HG03442 (cell line): ENCODE measurements at regions not wholly inside any gene's neighbourhood (a gene's known extent, or its start where the extent isn't known, plus 50 kb on each side); places are given as distances from the start of the nearest gene placed in this dataset.

Experiments
- ATAC-seq: cut with Tn5 transposase; IDR thresholded peaks from one replicate; pipeline ENCODE4 v1.9.1; 2021; ENCODE audit warnings: mild to moderate bottlenecking, moderate library complexity; ENCODE audit not compliant: unreplicated experiment

DNA sequence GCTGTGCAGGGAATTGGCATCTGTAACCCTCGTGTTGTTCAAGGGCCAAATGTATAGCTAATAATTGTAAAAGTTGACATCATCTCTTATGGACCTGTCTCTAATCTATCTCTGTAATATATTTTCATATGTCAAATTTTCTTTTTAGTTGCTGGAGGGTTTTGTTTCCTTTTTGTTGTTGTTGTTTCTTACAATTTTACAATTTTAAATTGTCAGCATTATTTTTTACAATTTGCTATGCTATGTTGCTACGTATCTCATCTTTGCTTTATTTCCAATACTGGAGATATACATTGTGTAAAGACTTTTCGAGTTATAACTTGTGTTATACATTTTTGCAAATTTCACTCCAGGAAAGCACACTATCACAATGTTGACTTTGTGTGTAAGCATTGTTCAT lies 290.2 kb upstream of the SP4 start:
- ATAC-seq: no peak

DNA sequence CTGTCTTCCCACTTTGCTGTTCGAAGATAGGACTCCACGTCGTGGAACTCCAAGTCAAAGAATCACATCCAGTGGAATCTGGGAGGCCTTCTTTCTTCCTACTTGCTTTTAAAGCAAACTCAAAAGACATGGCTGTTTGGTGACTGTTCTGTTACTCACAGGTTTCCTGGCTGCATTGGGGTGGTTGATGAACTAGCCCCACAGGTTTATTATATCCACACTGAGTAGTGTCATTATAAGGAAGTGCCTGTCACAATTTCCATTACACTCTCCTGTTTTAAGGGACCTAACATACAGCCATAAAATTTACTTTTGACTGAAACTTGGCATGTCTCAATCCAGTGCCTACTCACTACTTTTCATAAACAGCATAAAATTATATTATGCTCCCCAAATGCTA lies 287.3 kb upstream of the SP4 start:
- no peak for ATAC-seq

DNA sequence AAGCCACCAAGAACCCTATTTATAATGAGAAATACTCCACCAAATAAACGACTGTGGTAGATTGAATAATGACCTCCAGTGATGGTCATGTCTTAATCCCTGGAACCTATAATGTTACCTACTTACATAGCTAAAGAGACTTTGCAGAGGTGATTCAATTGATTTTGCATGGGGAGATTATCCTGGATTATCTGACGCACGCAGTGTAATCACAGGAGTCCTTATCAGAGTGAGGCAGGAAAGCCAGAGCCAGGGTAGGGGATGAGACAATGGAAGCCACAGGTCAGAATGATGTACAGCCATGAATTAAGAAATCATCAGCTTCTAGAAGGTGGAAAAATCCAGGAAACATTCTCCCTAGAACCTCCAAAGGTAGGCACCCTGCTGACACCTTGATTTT lies 286.4 kb upstream of the SP4 start:
- ATAC-seq: no peak

DNA sequence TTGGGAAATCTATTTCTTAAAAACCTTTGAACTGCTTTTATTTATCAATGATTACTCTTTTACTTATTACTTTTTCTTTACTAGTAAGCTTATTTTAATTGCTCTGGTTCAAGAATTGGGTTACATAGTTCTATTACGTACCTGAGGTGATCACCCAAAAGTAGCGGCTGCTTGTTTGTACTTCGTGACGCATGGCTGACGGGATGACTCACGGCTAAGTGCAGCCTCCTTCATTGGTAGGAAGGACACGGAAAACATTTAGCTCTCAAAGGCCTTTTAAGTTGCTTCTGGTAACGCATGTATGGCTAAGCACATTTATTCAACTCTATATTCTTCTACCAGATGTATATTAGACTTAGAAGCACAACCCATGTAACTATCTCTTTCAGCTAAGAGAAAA lies 285.8 kb upstream of the SP4 start:
- no peak for ATAC-seq

DNA sequence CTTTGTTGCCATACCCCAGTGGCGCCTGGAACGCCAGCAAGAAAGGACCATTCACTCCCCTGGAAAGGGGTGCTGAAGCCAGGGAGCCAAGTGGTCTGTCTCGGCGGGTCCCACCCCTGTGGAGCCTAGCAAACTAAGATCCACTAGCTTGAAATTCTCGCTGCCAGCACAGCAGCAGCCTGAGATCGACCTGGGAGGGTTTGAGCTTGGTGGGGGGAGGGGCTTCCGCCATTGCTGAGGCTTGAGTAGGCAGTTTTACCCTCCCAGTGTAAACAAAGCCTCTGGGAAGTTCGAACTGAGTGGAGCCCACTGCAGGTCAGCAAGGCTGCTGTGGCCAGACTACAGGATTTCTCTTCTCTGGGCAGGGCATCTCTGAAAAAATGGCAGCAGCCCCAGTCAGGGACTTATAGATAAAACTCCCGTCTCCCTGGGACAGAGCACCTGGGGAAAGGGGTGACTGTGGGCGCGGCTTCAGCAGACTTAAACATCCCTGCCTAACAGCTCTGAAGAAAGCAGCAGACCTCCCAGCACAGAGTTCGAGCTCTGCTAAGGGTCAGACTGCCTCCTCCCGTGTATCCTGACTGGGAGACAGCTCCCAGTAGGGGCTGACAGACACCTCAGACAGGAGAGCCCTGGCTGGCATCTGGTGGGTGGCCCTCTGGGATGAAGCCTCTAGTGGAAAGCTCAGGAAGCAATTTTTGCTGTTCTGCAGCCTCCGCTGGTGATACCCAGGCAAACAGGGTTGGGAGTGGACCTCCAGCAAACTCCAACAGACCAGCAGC lies 281.1 kb upstream of the SP4 start:
- no peak for ATAC-seq

DNA sequence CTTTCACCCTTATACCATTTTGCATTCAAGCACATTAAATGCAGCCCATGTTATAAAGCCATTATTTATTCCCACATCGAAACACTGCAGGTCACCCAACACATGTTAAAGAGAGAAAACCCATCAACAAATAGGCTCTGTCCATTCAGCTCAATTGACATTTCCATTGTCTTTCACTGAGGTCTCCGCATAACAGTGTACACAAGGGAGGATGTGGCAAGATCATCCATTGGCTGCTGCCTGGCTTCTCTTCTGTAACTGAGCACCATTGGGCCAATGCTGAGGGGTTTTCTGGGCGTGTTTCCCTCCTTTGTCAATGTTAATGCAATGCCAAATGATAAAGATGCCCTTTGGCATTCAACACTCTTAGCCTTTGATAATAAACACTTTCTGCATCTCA lies 278.1 kb upstream of the SP4 start:
- no peak for ATAC-seq

DNA sequence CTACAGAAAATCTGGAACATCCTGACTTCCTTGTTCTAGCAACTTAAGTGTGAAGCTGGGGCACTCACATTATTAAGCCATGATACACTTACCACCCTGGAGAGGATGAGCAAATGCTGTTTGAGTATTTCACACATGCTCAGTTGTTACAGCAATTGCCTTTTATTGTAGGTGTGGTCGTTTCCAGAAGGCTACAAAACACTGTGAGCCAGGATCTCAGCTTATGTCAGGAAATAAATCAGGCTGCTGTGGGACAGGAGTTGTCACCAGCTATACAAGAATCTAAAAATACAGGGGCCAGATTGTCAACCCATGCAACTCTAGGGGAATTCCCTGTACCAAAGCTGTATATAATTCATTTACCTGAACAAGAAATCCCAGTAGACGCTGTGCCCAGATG lies 273.3 kb upstream of the SP4 start:
- ATAC-seq: no peak

DNA sequence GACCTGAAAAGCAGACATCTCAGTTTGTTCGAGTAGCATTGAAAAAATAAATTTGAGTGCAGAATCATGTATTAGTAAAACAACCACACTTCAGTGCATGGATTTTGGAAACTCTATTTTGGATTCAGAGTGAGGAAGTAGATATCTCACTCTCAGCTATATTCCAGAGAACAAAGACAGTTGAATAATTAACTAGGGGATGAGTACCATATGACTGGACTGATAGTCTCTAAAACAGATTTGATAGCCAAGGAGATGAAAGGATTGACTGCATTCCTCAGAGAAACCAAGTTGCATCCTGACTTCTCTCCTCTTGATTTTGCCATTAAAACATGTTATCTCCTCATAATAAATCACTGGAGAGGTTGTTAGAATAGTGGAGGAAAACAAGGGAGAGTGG lies 268.4 kb upstream of the SP4 start:
- no peak for ATAC-seq

DNA sequence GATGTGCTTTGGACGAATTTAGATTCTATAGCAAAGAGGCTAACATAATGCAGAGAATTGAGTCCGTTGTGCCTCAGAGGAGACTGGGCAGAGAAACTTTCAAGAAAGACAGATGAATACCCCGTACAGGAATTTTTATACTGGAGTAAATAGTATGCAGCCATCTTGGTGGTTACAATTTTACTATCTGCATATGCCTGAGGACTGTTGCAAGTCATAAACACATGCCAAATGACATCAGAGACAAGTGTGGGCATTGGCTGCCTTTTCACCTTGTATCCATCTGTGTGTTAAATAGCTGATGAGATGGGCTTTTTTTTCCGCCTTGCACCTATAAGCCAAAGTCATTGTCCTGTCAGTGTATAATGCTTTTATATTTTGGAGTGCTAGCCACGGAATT lies 267.5 kb upstream of the SP4 start:
- no peak for ATAC-seq

DNA sequence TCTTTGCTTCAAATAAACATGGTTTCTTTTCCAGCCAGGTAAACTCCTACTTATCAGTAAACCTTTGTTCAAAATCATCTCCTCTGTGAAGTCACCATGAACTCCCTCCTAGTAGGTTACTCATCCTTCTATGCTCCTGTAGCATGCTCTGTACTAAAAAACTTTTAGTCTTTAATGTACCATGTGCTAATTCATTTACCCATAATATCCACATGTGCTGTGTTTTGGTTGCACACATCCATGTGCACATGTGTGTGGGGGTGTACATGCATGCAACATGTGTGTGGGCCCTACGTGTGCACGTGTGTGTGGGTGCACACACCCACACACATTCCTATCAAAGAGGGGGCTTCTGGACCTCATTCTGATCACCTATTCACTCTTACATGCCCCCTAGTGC lies 259.9 kb upstream of the SP4 start:
- no peak for ATAC-seq

DNA sequence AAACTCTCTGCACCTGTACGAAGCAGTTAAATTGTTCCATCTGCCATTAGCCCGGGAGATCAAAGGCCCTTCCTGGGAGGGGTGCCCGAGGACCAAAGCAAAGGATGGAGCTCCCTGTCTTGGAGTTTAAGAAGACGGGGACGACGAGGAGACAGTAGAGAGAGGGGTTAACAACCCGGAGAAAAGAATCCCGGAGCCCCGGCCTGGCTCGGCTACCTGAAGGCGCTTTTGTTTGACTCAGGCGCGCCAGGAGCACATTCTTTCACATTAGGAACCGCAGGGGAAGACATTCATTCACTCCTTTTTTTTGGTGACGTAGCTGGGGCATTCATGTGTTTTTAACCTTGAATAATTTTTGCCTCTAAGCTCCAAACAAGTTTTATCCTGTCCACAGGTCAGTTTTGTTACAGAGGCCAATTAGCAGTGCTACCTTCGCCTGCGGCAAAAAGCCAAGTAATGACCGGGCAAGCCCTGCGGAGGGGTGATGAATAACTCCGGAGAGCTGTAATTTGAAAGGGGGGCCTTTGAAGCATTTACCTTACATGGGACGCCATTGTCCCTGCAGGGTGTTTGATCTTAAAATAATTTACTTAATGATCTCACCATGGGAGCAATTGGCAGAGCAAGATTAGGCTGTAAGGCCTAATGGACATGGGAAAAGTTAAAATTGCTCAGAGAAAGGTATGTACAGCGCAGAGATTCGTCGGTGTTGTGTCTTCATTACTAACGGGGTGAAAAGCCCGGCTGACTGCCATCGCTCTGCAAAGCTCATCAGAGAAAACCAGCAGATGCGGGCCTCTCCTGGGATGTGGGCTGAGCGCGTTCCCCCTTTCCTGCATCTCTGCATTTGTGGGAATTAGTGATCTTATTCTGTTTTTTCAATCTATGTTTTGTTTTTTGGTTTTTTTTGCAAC lies 258.0 kb upstream of the SP4 start:
- ATAC-seq: no peak

DNA sequence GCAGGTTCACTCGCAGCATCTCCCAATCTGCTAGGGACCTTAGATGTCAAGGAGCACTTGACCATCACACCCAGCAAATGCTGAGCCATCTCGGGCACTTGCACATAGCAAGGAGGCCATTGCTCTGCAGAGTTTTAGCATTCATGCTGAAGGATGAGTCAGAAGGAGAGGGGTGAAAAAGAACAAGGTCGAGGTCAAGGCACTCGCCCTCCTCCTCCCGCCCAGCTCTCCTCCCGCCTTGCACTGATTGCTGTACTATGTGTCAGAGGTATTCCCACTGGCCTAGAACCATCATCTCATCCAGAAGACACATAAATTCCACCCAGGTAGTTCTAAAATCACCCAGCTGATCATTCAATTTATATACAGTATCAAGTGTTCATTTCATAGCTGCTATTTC lies 255.1 kb upstream of the SP4 start:
- ATAC-seq: no peak

DNA sequence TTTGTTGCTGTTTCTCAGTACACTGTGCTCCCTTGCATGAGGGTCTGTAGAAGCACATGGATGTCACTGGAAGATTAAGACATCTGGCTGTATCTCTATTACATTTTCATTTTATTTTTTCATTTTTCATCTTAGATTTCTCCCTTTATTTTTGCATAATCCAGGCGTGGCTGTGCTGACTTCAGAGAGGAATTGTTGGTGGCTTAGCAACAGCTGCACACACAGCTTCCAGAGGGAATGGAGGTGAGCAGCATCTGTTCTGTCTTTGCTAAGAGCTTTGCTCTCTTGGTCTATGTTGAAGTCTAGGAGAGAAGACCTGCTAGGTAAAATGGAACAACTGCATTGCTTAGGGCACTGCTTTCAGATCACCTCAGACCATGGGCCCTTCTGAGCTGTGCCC lies 254.4 kb upstream of the SP4 start:
- no peak for ATAC-seq

DNA sequence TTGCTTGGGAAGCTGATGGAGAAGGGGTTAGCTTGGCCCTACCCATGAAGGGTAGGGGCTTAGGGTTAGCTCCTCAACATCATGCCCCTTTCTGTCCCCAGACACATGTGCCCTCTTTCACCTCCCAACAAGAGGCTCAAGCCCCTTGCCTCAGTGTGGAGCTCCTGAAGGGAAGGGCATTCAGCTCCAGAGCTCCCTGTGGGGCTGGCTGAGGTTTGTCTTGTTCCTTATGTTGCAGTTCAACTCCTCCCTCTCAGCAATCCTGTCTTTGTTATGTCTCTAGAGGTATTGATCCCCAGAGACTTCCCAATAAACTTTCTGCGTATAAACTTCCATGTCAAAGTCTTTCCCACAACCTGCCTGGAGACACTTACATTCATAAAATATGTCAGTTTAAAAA lies 252.2 kb upstream of the SP4 start:
- no peak for ATAC-seq

DNA sequence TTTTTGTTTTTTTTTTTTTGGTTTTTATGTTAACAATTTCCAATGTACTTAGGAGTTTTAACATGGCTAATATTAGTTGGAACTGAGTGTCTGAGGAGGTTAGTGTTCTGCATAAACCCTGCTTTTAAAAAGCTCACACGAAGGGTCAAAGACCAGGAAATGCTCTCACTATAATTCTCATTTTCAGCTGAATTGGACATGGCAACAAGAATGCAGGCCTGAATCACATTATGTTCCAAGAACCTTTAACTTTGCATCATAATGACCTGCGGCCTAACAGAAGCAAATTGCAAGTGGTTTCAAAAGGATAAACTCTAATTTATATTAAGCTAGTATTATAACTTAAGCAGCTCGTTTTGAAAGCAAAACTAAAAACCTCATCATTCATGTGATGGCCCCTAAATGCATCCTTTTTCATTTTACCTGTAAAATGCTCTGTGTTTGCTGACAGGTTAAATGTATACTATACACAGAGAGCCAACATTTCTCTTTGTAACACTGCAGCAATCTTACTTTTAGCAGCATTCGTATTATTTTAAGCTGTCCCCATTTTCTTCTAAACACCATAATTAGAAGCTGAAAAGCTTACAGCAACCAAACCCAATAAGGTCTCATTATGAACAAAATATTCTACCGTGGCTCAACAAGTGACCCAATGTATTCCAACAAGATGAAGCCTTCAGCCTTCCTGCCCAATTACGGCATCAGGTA lies 242.8 kb upstream of the SP4 start:
- no peak for ATAC-seq

DNA sequence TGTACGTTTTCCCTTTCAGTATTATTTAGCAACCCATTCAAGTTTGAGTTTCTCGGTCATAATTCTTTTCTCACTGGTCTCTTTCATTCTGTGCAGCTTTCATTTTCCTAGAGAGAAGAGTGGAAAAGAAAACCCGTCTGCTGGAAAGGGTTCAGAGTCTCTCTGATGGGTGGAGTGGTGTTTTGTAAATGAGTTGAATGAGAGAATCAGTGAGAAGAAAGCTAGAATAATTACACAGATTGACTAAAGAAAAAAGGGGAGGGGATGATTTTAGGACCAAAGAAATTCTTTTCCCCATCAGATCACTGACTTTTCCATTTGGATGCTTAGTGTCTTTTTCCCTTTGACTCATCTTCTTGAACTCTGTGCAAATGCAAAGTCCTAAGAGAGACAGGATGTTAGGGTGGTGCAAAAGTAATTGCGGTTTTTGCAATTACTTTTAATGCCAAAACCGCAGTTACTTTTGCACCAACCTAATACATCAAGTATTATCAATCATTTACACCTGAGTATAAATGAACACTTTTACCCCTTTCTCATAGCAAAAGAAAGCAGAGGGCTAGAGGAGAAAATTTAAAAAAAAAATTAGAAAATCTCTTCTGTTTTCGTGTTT lies 242.1 kb upstream of the SP4 start:
- ATAC-seq: no peak

DNA sequence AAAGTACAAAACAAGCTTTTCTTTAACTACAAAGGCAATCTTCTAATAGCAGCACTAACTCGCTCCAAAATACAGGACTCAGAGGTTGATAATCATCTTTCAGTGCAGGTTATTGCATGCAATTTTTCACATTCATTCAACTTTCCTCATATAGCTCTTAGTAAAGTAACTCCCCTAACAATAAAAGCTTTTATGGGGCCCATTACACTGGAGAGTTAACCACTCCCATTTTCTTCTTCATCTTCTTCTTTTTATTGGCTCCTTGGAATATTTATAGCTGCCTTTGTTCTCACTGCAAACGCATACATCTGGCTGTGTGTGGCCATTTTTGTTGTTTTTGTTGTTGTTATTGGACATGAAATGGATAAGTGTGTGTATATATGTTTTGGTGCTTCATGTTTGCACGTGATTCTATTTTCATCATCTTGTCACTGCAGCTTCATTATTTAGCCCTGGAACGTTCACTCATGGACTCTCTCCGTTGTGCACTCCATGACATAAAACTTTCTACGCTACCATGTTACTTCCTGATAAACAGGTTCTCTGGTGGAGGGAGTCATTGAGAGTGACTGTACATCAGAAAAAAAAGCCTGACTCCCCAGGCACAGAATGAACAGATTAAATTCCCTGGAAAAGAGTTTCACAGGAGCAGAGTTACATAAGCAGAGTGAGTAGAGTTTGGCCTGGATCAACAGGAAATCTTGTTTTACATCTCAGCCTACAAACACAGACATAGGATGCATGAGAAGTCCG lies 236.4 kb upstream of the SP4 start:
- ATAC-seq: no peak

DNA sequence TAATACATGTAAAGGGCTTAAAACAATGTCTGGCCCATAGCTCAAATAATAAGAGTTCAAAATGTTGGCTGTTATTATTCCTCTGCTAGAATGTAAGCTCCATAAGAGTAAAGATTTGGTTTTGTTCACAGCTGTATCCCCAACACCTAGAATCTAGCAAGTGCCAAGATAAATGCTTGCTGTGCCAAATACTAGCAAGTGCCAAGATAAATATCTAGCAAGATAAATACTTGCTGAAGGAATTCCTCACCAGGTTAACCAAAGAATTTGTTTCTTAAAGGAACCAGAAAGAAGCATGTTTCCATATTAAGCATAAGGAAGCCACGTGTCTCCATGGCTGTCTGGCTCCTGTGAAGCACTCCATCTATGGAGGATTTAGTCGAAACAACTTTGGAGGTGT lies 235.2 kb upstream of the SP4 start:
- no peak for ATAC-seq

DNA sequence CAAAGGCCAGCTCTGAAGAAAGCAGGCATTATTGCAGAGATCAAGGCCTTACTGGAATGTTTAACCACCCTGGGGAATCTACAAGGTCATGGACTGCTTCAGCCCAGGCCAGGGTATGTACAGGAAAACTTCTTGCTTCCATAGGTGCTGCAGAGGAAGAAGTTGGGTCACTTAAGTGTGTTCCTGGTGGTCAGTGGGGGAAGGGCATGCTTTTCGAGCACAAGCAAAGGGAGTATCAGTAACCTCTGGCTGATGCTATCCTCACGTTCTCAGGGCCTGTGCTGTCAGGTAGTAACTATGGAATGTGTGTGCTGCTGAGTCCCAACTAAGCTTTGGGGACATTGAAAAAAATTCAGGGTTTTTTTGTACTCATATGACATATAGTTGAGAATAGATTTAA lies 234.0 kb upstream of the SP4 start:
- ATAC-seq: no peak

DNA sequence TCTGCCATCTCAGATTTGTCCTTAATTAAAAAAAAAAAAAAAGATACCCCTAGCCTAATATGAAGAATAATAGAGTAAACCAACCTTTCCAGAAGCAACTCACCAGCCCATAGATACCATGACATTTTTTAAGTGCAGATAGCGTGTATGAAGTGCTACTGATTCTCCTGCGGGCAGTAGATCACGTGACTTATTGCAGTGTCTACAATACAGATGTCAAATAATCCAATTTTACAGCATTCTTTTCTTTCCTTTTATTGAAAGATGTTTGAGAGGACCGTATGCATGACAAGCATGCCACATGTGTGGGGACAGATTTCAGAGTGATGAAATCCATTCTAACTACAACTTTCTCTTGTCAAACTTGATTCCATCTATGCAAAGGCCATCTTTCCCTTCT lies 232.9 kb upstream of the SP4 start:
- no peak for ATAC-seq

DNA sequence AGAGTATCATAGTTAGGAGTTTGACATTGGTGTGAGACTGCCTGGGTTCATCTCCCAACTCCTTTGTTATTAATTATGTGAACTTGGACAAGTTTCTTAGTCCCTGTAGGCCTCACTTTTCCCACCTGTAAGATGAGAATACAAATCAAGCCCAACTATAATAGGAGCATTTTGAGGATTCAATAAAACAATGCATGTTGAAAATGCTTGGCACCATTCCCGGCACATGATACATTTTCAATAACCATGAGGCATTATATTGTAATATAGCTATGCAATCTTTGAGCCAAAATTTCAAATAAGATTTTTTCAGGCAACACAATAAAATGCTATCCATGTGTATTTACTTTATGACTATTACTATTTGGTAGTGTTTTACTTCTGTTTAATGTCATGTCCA lies 229.0 kb upstream of the SP4 start:
- ATAC-seq: no peak
